ENCODE measurements at regions not wholly inside any gene's neighbourhood (a gene's known extent, or its start where the extent isn't known, plus 50 kb on each side); places are given as distances from the start of the nearest gene placed in this dataset.

DNA sequence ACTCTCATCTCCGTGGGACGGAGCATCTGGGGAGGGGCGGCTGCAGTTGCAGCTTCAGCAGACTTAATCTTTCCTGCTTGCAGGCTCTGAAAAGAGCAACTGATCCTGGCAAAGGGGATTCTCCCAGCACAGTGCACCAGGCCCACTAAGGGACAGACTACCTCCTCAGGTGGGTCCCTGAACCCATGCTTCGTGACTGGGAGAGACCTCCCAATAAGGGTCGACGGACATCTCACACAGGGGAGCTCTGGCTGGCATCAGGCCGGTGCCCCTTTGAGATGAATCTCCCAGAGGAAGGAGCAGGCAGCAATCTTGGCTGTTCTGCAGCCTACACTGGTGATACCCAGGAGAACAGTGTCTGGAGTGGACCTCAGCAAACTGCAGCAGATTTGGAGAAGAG lies 303.3 kb upstream of the FGF16 start:
- no peak overlapping the region for H3K4me2 ChIP-seq
- Mint-ChIP-seq H3K9me3 (peaks cover 2% of the 10 kb centered on the region), H3K27me3 (ENCODE audit: insufficient read depth, low read depth) (peaks cover 5% of the 10 kb centered on the region), H3K27ac (no peak overlapping the region), H3K4me1 (no peaks in the 10 kb centered on the region), H3K36me3 (no peaks in the 10 kb centered on the region), H3K4me3 (no peak overlapping the region)
- no peak overlapping the region for H3K4me3 ChIP-seq
- no peaks in the 10 kb centered on the region for H3K79me2 ChIP-seq (ENCODE audit: low read depth)
- H2AFZ ChIP-seq (replicated peaks), result peak overlapping the region; percentile 17
- no peaks in the 10 kb centered on the region for H4K20me1 ChIP-seq (ENCODE audit: low read depth)
- TF ChIP-seq EZH2 (IDR thresholded peaks at IDR 0.05) (no peak), EZH2phosphoT487 (IDR thresholded peaks at IDR 0.05) (no peak), CTCF (IDR thresholded peaks at IDR 0.05) (no peak)
- DNase-seq (ENCODE audit: low spot score), result peak; percentile 2
- H3K4me1 ChIP-seq, result no peaks in the 10 kb centered on the region
- no peak overlapping the region for H3K9ac ChIP-seq
- no peak overlapping the region for H3K27ac ChIP-seq
- no peaks in the 10 kb centered on the region for H3K36me3 ChIP-seq
- H3F3A ChIP-seq (ENCODE audit: low read depth), result no peaks in the 10 kb centered on the region
- H3K9me3 ChIP-seq (ENCODE audit: low read depth), result peaks cover 4% of the 10 kb centered on the region
- H3K27me3 ChIP-seq, result no peaks in the 10 kb centered on the region

DNA sequence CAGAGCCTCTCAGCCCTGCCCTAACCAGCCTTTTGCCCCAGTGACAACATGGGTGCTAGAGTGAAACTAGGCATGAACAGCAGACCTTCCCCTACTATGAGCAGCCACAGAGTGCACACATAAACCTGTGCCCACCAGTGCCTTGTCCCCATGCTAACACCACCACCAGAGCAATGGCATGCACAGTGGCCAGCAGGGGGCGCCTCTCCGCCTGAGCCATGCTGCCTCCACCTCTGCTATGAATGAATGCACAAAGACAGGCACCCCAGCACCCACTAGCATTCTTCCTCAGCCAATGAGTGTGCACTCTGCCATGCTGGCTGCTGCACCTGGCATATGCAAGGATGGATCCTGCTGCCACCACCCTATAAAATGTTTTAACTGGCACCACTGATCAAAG lies 286.9 kb upstream of the FGF16 start:
- Mint-ChIP-seq H3K27me3 (ENCODE audit: insufficient read depth, low read depth) (no peaks in the 10 kb centered on the region), H3K4me3 (no peak overlapping the region), H3K27ac (no peak overlapping the region), H3K9me3 (peaks cover 4% of the 10 kb centered on the region), H3K36me3 (no peaks in the 10 kb centered on the region), H3K4me1 (no peaks in the 10 kb centered on the region)
- H3K36me3 ChIP-seq, result no peaks in the 10 kb centered on the region
- H3K4me2 ChIP-seq, result no peak overlapping the region
- H3K4me1 ChIP-seq, result no peaks in the 10 kb centered on the region
- no peak overlapping the region for H2AFZ ChIP-seq (replicated peaks)
- TF ChIP-seq CTCF (IDR thresholded peaks at IDR 0.05), result peak; percentile 51
- no peak for TF ChIP-seq EZH2 (IDR thresholded peaks at IDR 0.05)
- no peak for TF ChIP-seq EZH2phosphoT487 (IDR thresholded peaks at IDR 0.05)
- H3K27ac ChIP-seq, result no peak overlapping the region
- peak; percentile 29 for DNase-seq (ENCODE audit: low spot score)
- no peaks in the 10 kb centered on the region for H3K27me3 ChIP-seq
- H3F3A ChIP-seq (ENCODE audit: low read depth), result no peaks in the 10 kb centered on the region
- H3K79me2 ChIP-seq (ENCODE audit: low read depth), result no peaks in the 10 kb centered on the region
- H3K9me3 ChIP-seq (ENCODE audit: low read depth), result peaks cover 19% of the 10 kb centered on the region
- no peaks in the 10 kb centered on the region for H4K20me1 ChIP-seq (ENCODE audit: low read depth)
- no peak overlapping the region for H3K4me3 ChIP-seq
- no peak overlapping the region for H3K9ac ChIP-seq

DNA sequence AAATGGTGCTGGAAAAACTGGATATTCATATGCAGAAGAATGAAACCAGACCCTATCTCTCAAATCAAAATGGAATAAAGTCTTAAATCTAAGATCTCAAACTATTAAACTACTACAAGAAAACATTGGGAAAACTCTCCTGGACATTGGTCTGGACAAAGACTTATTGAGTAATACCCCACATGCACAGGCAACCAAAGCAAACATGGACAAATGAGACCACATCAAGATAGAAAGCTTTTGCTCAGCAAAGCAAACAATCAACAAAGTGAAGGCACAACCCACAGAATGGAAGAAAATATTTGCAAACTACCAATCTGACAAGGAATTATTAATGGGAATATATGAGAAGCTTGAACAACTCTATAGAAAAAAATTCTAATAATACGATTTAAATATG lies 284.4 kb upstream of the FGF16 start:
- Histone ChIP-seq H3K9ac (no peak overlapping the region), H3K27ac (no peak overlapping the region), H3K4me2 (no peak overlapping the region), H2AFZ (replicated peaks) (no peak overlapping the region), H3K36me3 (no peaks in the 10 kb centered on the region), H3K79me2 (ENCODE audit: low read depth) (no peaks in the 10 kb centered on the region), H3K4me3 (no peak overlapping the region), H3K9me3 (ENCODE audit: low read depth) (peaks cover 16% of the 10 kb centered on the region), H4K20me1 (ENCODE audit: low read depth) (no peaks in the 10 kb centered on the region), H3K4me1 (no peaks in the 10 kb centered on the region), H3F3A (ENCODE audit: low read depth) (no peaks in the 10 kb centered on the region), H3K27me3 (no peaks in the 10 kb centered on the region)
- Mint-ChIP-seq H3K27me3 (ENCODE audit: insufficient read depth, low read depth) (no peaks in the 10 kb centered on the region), H3K9me3 (peaks cover 6% of the 10 kb centered on the region), H3K36me3 (no peaks in the 10 kb centered on the region), H3K27ac (no peak overlapping the region), H3K4me1 (no peaks in the 10 kb centered on the region), H3K4me3 (no peak overlapping the region)
- no peak for DNase-seq (ENCODE audit: low spot score)
- TF ChIP-seq EZH2 (IDR thresholded peaks at IDR 0.05) (no peak), EZH2phosphoT487 (IDR thresholded peaks at IDR 0.05) (no peak), CTCF (IDR thresholded peaks at IDR 0.05) (no peak)
